ACHN (cell line): ENCODE measurements at regions not wholly inside any gene's neighbourhood (a gene's known extent, or its start where the extent isn't known, plus 50 kb on each side); places are given as distances from the start of the nearest gene placed in this dataset.

Experiments
- DNase-seq: peaks from one replicate; pipeline ENCODE4 v3.0.0-alpha.2; 2015
- in situ Hi-C: cut with HindIII; loops from 2 replicates; pipeline ENCODE4 v1.10.0; 2017; ENCODE audit warnings: low sequenced_read_pairs, low pct_ligation_motif_present, low pct_unique_long_range_greater_than_20kb

- in situ Hi-C loops, result no loop called here
- no peak for DNase-seq
Measured at GRCh38 chr7:8923164-8923806, 489.9 kb downstream of the NXPH1 start.

- no peak for DNase-seq
- in situ Hi-C loops, result no loop called here
Measured at GRCh38 chr7:8931906-8932646, 498.7 kb downstream of the NXPH1 start.

GRCh38 chr7:8932751-8933150, 499.3 kb downstream of the NXPH1 start:
- no peak for DNase-seq
- in situ Hi-C loops, result no loop called here

GRCh38 chr7:8937204-8937603, 503.8 kb downstream of the NXPH1 start:
- no peak for DNase-seq
- in situ Hi-C loops, result no loop called here

- no peak for DNase-seq
- in situ Hi-C loops, result no loop called here
Measured at GRCh38 chr7:8938044-8938805, 504.8 kb downstream of the NXPH1 start.

GRCh38 chr7:8939446-8939845, 506.0 kb downstream of the NXPH1 start:
- in situ Hi-C loops, result no loop called here
- DNase-seq, result no peak

- DNase-seq, result no peak
- in situ Hi-C loops, result no loop called here
Measured at GRCh38 chr7:8963722-8964121, 530.3 kb downstream of the NXPH1 start.

GRCh38 chr7:8965177-8965576, 531.8 kb downstream of the NXPH1 start:
- no peak for DNase-seq
- in situ Hi-C loops, result no loop called here

- in situ Hi-C loops, result no loop called here
- no peak for DNase-seq
Measured at GRCh38 chr7:8973601-8974000, 540.2 kb downstream of the NXPH1 start.

- no peak for DNase-seq
- in situ Hi-C loops, result no loop called here
Measured at GRCh38 chr7:8975681-8976080, 542.3 kb downstream of the NXPH1 start.

GRCh38 chr7:8982338-8982992, 549.1 kb downstream of the NXPH1 start:
- in situ Hi-C loops, result no loop called here
- DNase-seq, result no peak

GRCh38 chr7:8985255-8985654, 551.8 kb downstream of the NXPH1 start:
- in situ Hi-C loops, result no loop called here
- no peak for DNase-seq

- no peak for DNase-seq
- in situ Hi-C loops, result no loop called here
Measured at GRCh38 chr7:8988267-8988666, 554.9 kb downstream of the NXPH1 start.

GRCh38 chr7:8991159-8991558, 557.8 kb downstream of the NXPH1 start:
- no peak for DNase-seq
- in situ Hi-C loops, result no loop called here

GRCh38 chr7:8998762-8999161, 565.4 kb downstream of the NXPH1 start:
- in situ Hi-C loops, result no loop called here
- DNase-seq, result no peak

GRCh38 chr7:9013940-9014339, 580.5 kb downstream of the NXPH1 start:
- in situ Hi-C loops, result no loop called here
- DNase-seq, result no peak

GRCh38 chr7:9017286-9017685, 583.9 kb downstream of the NXPH1 start:
- in situ Hi-C loops, result no loop called here
- no peak for DNase-seq

GRCh38 chr7:9022456-9022855, 589.0 kb downstream of the NXPH1 start:
- DNase-seq, result no peak
- in situ Hi-C loops, result no loop called here

GRCh38 chr7:9023675-9024294, 590.4 kb downstream of the NXPH1 start:
- no peak for DNase-seq
- in situ Hi-C loops, result no loop called here
